Activated naive CD4-positive, alpha-beta T cell treated with Interleukin-2 at 50 U/mL for 16 hours (primary cell): ENCODE measurements at regions not wholly inside any gene's neighbourhood (a gene's known extent, or its start where the extent isn't known, plus 50 kb on each side); places are given as distances from the start of the nearest gene placed in this dataset.

ENCODE experiments used
- DNase-seq: peaks from one replicate; pipeline ENCODE4 v3.0.0-alpha.2; 2020

DNA sequence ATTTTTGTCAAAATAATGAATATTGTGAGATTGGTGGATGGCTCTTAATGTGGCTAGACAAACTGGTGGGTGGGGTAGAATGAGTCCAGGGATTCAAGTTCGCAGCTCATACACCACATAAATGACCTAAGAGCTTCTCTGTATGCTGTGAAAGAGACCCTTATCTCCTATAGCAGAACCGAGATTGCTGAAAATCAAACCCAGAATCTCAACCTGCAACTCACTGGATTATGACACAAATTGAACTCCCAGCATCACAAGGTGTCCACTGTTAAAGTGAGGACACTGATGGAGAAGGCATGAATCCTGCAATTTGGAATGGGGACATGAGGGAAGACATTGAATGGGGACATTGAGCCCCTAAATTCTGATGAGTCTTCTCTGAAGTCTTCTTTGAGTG is 51.3 kb upstream of the CNKSR3 start:
- no peak for DNase-seq

- DNase-seq = no peak
Observed at GRCh38 chr6:154565331-154565730, 54.8 kb upstream of the CNKSR3 start.

GRCh38 chr6:154566866-154567265 is 56.4 kb upstream of the CNKSR3 start:
- no peak for DNase-seq

DNA sequence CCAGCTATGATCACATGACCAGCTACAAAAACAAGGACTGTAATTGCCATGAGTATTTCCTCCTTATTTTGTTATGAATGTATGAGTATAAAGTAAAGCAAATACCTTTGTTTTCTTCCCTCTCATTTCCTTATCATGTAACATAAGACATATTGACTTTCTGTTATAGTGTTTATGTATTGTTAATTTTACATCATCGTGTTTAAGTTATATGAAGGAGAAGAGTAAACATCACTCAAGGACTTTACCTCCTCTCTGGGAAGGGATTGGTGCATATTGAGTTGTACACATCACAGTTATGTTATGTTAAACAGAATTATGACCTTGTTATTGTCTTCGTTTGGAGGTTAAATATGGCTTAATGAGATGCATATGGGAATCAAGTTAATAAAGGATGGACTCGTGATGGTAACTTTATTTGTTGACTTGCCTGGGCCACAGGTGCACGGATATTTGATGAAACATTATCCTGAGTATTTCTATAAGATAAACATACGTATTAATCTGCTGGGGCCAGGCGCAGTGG is 57.3 kb upstream of the CNKSR3 start:
- DNase-seq = no peak

DNA sequence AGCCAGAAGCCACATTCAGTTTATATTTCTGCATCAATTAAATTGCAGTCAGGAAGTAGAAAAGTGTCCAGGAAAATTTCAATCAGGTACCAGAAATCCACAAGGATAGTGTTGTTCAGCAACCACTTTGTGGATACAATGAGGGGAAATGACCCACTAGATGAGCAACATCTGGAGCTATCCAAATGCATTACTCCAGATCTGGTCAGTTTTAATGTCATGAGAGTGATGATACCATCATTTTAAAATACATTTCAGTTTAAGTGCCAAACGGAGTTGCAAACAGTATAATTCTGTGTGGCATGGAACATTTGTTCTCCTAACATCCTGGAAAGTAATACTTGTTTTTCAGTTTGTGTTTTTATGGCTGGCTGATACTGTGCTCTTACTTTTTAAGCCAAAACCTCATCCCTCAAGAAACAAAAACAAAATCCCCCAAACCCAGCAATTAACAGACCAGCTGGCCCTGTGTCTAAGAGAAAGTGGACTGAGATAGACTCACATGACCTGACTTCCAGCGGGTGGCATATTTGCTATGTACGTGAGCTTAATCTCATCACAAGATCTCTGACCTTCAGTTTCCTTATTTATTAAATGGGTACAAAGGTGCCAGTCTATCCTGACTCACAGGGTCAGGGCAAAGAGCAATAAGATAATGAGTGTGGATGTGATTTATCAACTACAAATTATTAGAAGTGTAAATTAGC is 58.8 kb upstream of the CNKSR3 start:
- no peak for DNase-seq

DNA sequence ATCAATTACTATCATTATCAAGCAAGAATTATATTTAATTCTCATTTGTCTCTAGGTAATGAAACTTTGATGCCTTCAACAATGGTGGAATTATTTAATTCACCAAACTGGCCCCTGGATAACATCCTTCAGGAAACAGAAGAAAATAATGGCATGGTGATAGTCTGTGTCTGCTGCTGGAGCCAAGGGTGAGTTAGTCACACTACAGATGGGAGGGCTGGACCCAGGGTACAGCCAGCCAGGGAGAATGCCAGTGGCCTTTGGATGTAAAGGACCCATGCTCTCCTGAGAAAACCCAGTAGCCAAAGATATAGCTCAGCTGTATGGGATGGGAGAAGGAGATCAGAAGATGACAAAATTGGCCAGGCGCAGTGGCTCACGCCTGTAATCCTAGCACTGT is 60.0 kb upstream of the CNKSR3 start:
- DNase-seq = no peak

GRCh38 chr6:154572556-154572955 is 62.1 kb upstream of the CNKSR3 start:
- DNase-seq = no peak

DNA sequence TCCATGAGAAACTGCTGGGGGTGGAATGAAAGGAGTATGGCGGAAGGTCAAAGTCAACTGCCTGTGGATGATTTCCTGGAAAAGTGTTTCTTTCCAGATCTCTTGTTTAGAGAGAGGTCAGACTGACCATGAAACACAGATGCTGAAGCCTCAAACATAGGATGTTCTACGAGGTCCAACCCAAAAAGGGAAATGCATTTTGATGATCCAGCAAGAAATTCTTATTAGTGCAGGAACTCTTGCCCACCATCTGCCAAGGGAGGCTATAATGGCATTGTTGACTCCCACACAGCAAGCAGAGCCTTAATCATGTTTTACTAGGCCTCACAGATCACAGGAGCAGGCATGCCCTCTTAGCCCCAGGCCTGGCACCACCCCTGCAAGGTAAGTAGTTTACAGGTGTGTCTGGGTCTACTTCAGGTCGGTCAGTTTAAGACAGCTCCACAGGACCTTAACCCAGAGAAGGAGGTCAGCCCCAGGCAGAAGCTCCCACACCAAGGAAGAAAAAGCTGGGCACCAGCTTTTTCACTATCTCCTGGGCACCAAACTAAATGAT is 67.6 kb upstream of the CNKSR3 start:
- DNase-seq = no peak

DNA sequence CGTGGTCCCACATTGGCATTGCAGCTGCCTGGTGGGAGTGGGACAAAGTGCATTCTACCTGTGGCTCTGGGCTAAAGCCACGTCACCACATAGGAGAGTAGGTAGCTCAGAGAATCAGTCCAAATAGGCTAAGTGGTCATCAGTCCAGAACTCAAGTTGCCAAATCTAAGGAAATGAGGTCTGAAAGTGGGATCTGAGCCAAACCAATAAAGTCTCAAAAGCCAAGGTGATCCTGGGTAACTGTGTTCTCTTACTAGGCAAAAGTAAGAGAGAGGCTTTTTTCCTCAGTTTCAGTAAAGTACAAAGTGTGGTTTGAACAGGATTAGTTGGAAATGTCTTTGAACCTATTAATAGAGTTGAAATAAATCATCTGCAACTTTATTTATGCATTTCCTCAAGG is 68.6 kb upstream of the CNKSR3 start:
- DNase-seq = no peak

- DNase-seq = no peak
Observed at GRCh38 chr6:154579485-154579884, 69.0 kb upstream of the CNKSR3 start.

GRCh38 chr6:154580397-154581135 is 70.1 kb upstream of the CNKSR3 start:
- DNase-seq = no peak

DNA sequence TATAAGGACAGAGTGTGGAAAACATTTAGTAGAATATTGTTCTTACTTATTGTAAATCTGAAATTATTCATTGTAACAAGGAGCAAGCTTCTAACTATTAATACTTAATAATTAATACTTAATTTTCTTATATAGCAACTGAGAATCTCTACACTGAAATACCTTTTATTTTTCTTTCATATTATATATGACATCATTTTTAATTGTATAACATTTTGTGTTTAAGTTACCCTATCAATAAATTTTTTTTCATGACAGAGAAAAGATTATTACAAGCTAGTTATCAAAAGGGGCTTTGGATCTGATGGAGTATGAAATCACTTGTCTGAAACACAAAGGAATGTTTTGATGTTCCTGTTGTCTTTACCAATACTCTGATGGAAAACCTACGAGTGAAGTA is 72.2 kb upstream of the CNKSR3 start:
- DNase-seq = no peak

GRCh38 chr6:154583546-154584188 is 73.2 kb upstream of the CNKSR3 start:
- DNase-seq = no peak

GRCh38 chr6:154590756-154591155 is 80.3 kb upstream of the CNKSR3 start:
- no peak for DNase-seq

GRCh38 chr6:154591234-154591633 is 80.7 kb upstream of the CNKSR3 start:
- no peak for DNase-seq

DNA sequence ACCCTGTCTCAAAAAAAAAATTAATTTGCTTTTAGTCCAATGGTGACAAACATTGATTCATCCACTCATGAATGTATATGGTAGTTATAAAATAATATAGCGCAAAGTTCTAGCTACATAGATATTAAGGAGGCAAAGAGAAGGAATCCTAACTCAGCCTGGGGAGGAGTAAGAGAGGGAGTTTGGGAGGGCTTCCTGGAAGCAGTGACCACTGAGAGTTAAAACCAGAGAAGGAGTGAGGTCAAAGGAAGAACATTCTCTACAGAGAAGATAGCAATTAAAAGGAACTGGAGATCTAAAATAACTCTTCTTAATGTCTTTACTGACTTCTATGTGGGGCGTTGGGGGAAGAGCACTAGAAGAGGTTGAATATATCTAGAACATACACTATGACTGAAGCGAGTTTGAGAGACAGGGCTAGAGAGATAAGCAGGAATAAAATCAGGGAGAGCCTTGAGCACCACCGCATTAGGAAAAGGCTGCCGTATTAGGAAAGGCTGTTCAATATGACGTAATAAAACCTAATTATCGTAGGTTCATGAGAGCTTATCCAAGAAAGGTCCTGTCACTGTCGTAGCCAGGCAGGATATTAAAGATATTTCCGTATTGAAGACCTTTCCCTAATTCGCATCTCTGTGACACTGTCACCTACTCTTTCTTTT is 81.8 kb upstream of the CNKSR3 start:
- DNase-seq = no peak

DNA sequence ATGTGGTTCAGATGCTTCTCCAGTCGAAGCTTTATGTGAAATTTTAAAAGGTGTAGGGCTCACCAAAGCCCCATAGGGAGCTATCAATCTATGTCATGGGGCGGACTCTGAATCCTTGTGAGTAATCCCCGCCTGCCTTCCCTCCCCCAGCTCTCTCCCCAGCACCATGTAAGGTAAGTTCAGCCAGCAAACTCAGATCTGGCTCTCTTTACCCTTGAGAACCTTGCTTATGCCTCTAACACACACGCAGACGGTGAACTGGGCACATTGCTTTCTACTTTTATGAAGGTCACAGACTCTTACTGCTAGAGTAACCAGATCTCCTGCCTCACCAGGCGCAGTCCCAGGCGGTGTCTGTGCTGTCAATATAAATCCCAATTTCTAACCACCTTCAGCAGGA is 82.6 kb upstream of the CNKSR3 start:
- DNase-seq = no peak

DNA sequence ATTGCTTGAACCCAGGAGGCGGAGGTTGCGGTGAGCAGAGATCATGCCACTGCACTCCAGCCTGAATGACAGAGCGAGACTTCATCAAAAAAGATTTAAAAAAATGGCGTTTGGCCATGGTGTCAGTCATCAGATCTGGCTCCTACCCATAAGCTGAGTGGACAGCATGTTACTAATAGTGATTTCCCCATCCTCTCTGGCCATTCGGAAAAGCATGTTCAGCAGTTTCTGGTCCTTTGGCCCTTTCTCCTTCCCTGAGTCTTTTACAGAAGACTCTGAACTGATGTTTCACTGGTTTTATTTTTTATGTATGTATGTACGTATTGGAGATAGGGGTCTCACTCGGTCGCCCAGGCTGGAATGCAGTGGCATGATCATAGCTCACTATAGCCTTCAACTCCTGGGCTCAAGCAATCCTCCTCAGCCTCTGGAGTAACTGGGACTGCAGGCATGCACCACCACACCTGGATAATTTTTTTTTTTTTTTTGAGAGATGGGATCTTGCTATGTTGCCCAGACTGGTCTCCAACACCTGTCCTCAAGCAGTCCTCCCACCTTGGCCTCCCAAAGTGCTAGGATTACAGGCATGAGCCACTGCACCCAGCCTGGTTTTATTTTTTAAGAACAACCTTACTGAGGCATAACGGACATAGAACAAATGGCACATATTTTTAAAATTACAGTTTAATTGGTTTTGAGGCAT is 84.2 kb upstream of the CNKSR3 start:
- DNase-seq = no peak

- DNase-seq = no peak
Observed at GRCh38 chr6:154595538-154595937, 85.1 kb upstream of the CNKSR3 start.

- DNase-seq = no peak
Observed at GRCh38 chr6:154596009-154596408, 85.5 kb upstream of the CNKSR3 start.

GRCh38 chr6:154596701-154597100 is 86.2 kb upstream of the CNKSR3 start:
- no peak for DNase-seq

DNA sequence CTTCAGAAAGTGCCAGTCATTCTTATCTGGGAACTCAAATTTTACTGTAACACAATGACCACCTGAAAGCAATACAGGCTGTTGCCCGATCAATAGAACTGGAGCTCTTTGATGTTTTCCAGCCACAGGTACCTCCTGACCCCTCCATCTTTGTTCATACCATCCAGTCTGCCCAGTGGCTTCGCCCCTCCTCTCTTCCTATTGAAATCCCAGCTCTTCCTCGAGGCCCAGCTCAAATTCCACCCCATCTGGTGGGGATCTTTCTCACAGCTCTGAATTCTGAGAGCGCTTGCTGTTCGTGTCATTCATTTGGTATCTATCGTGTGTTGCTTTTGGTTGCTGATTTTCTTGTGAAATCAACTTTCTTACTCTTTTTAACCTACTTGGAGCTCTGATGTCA is 87.9 kb upstream of the CNKSR3 start:
- no peak for DNase-seq
